Ovary (tissue), 7 donors: ENCODE measurements at regions not wholly inside any gene's neighbourhood (a gene's known extent, or its start where the extent isn't known, plus 50 kb on each side); places are given as distances from the start of the nearest gene placed in this dataset.
"Not testable (repeated sequence)": the region's sequence is repeated elsewhere in the genome, so short reads cannot be mapped to it uniquely, and the experiment has no call there.

Source experiments
- DNase-seq, 5 donors: peaks; one replicate each; pipeline ENCODE4 v3.0.0-alpha.2; 2019 to 2020
- H3K27ac ChIP-seq, 2 donors: fragments of 200-600 bp; one replicate each; pipeline versions ENCODE4 v1.5.1 to v1.8.0; 2019 to 2022
- H3K27me3 ChIP-seq: fragments of 200-600 bp; one replicate; pipeline ENCODE4 v1.8.0; 2022
- H3K36me3 ChIP-seq: fragments of 200-600 bp; sonication (generic); one replicate; pipeline ENCODE4 v1.5.1; 2019
- H3K4me1 ChIP-seq: one replicate; pipeline ENCODE4 v1.8.1; 2013; ENCODE audit warnings: mild to moderate bottlenecking, moderate library complexity; ENCODE audit not compliant: insufficient read depth
- H3K4me3 ChIP-seq: fragments of 200-600 bp; sonication (generic); one replicate; pipeline ENCODE4 v1.5.1; 2017
- H3K9me3 ChIP-seq, 2 donors: fragments of 200-600 bp in 1 of 2; sonication (generic) in 1 of 2; one replicate each; pipeline versions ENCODE4 v1.5.1 to v1.8.1; 2013 to 2019; ENCODE audit warnings: mild to moderate bottlenecking in 1 of 2, moderate library complexity in 1 of 2
- CTCF ChIP-seq, 3 donors: fragments of 450-650 bp in 2 of 3; fragments of 200-600 bp in 1 of 3; IDR thresholded peaks; one replicate each; pipeline versions ENCODE4 v1.5.1 to v1.8.0; 2016 to 2022; ENCODE audit warnings: antibody characterized with exemption in 3 of 3, mild to moderate bottlenecking in 1 of 3
- EP300 ChIP-seq: sonication (generic); formaldehyde crosslinking; IDR thresholded peaks from one replicate; pipeline ENCODE4 v1.6.1; 2017; ENCODE audit warnings: antibody characterized with exemption
- POLR2A ChIP-seq: fragments of 450-650 bp; IDR thresholded peaks from one replicate; pipeline ENCODE4 v1.6.1; 2017; ENCODE audit warnings: antibody characterized with exemption, mild to moderate bottlenecking, moderate library complexity
- WGBS, 3 donors: extraction: QIAGEN DNeasy Blood & Tissue Kit in 1 of 3; methylation state at CpG; one replicate each; pipeline versions ENCODE4 v1.1.5 to v1.1.7; 2013 to 2017; 5-methylcytosine and 5-hydroxymethylcytosine counted together
- intact Hi-C, 4 donors: fragments of 100-400 bp; cut with DNase I; formaldehyde crosslinking; loops; one replicate each; pipeline versions ENCODE4 v1.11.0 to v1.15.1; 2022 to 2023
- donor health status: DM: no; HTN: no; CAD: no; lungs with moderate emphysema.
- donor health status: DM: no; HTN: no; CAD: no.
- donor health status: Bipolar disorder and iron deficiency.
- donor health status: DM: no; HTN: no; CAD: no.
- donor health status: DM: yes; HTN: yes; CAD: no.

GRCh38 chrX:138791551-138791950 is 80.0 kb upstream of the FGF13 start:
- WGBS, 3 donors, result 20 to 40% (median 20%) methylated on average over 1 of the region's 1 CpG
- Histone ChIP-seq H3K4me3 (no peak overlapping the region), H3K4me1 (no peaks in the 10 kb centered on the region), H3K27ac (no peak overlapping the region), H3K9me3 (no peaks in the 10 kb centered on the region), H3K27me3 (no peaks in the 10 kb centered on the region), H3K36me3 (no peaks in the 10 kb centered on the region)
- no peak for TF ChIP-seq POLR2A
- no peak for TF ChIP-seq CTCF (IDR thresholded peaks at IDR 0.05)
- TF ChIP-seq EP300, result no peak
- DNase-seq, result no peak
- intact Hi-C loops, result no loop called here

GRCh38 chrX:138788771-138789170 is 77.3 kb upstream of the FGF13 start:
- intact Hi-C loops, result no loop called here
- Histone ChIP-seq H3K36me3 (no peaks in the 10 kb centered on the region), H3K4me3 (no peak overlapping the region), H3K27ac (no peak overlapping the region), H3K27me3 (no peaks in the 10 kb centered on the region), H3K9me3 (no peaks in the 10 kb centered on the region), H3K4me1 (no peaks in the 10 kb centered on the region)
- no peak for DNase-seq
- TF ChIP-seq EP300 (no peak), CTCF (IDR thresholded peaks at IDR 0.05) (no peak), POLR2A (no peak)

- intact Hi-C loops, H3K36me3 ChIP-seq, H3K27me3 ChIP-seq, DNase-seq, H3K4me1 ChIP-seq, H3K27ac ChIP-seq, H3K9me3 ChIP-seq, H3K4me3 ChIP-seq: not testable (repeated sequence)
- 61 to 66% (median 65%) methylated on average over 12 to 14 of the region's 14 CpGs for WGBS, 3 donors
Observed at GRCh38 chrX:138778576-138778909, 67.0 kb upstream of the FGF13 start.

GRCh38 chrX:138777908-138778575 is 66.5 kb upstream of the FGF13 start:
- H3K4me3 ChIP-seq, intact Hi-C loops, H3K27ac ChIP-seq, H3K36me3 ChIP-seq, H3K9me3 ChIP-seq, H3K4me1 ChIP-seq, H3K27me3 ChIP-seq, DNase-seq: not testable (repeated sequence)
- WGBS, 3 donors, result 79 to 87% (median 85%) methylated on average over 15 of the region's 15 CpGs

- DNase-seq, result no peak
- H3K27ac ChIP-seq, result no peak overlapping the region
- WGBS, 3 donors, result 67 to 68% (median 67%) methylated on average over 3 of the region's 3 CpGs
- no peak for TF ChIP-seq EP300
- TF ChIP-seq POLR2A, result no peak
- no peak for TF ChIP-seq CTCF (IDR thresholded peaks at IDR 0.05)
- intact Hi-C loops, result no loop called here
- no peak overlapping the region for H3K4me3 ChIP-seq
- no peaks in the 10 kb centered on the region for H3K27me3 ChIP-seq
- no peaks in the 10 kb centered on the region for H3K9me3 ChIP-seq
- H3K36me3 ChIP-seq, result no peaks in the 10 kb centered on the region
- no peaks in the 10 kb centered on the region for H3K4me1 ChIP-seq
Observed at GRCh38 chrX:138777230-138777629, 65.7 kb upstream of the FGF13 start.

GRCh38 chrX:138775517-138775916 is 64.0 kb upstream of the FGF13 start:
- DNase-seq, result no peak
- TF ChIP-seq EP300 (no peak), POLR2A (no peak), CTCF (IDR thresholded peaks at IDR 0.05) (no peak)
- H3K4me1 ChIP-seq, result no peaks in the 10 kb centered on the region
- 5 to 6% (median 5%) methylated on average over 5 of the region's 5 CpGs for WGBS, 3 donors
- no peaks in the 10 kb centered on the region for H3K27me3 ChIP-seq
- H3K9me3 ChIP-seq, result no peaks in the 10 kb centered on the region
- no peak overlapping the region for H3K4me3 ChIP-seq
- intact Hi-C loops, result no loop called here
- no peaks in the 10 kb centered on the region for H3K36me3 ChIP-seq
- H3K27ac ChIP-seq, result no peak overlapping the region
